ENCODE measurements at regions not wholly inside any gene's neighbourhood (a gene's known extent, or its start where the extent isn't known, plus 50 kb on each side); places are given as distances from the start of the nearest gene placed in this dataset.

DNA sequence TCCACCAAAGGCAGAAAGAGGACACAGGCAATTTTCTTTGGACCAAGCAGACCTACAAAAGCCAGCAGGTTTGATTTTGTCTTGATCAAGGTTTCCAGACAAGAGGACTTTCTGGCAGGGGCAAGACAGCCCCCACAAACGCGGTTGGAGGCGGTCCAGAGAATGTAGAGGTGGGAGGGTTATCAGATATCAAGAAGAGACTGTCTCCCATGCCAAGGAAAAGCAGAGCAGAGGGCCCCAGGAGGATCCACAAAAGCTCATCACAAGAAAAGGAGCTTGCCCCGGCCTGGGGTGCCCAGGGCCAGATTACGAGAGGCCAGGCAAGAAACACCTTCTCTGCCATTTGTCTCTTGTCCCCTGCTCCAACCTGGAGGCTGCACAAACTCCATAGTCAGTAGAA lies 538.9 kb downstream of the BNC2 start:
- Histone ChIP-seq H3K4me1 (ENCODE audit: low read length) (no peaks in the 10 kb centered on the region), H3K27me3 (replicated peaks; ENCODE audit: insufficient read depth, low read length) (no peaks in the 10 kb centered on the region), H3K9ac (ENCODE audit: low read length) (no peak overlapping the region), H3K4me2 (ENCODE audit: low read depth, low read length) (no peak overlapping the region), H3K9me3 (replicated peaks; ENCODE audit: insufficient read depth, low read length) (no peaks in the 10 kb centered on the region), H3K79me2 (ENCODE audit: low read length) (no peaks in the 10 kb centered on the region), H3K4me3 (ENCODE audit: low read length) (no peak overlapping the region), H3K27ac (ENCODE audit: low read length) (no peak overlapping the region), H3F3A (ENCODE audit: insufficient read depth, low read length) (no peaks in the 10 kb centered on the region), H3K9me2 (replicated peaks; ENCODE audit: insufficient read depth, low read length) (no peaks in the 10 kb centered on the region), H2AFZ (ENCODE audit: low read length) (no peak overlapping the region), H3K36me3 (replicated peaks; ENCODE audit: insufficient read depth, low read length) (no peaks in the 10 kb centered on the region), H4K20me1 (ENCODE audit: insufficient read depth, low read length) (no peaks in the 10 kb centered on the region)
- no peak for TF ChIP-seq EZH2phosphoT487 (IDR thresholded peaks at IDR 0.05; ENCODE audit: low read length)
- TF ChIP-seq, protein P1, sequence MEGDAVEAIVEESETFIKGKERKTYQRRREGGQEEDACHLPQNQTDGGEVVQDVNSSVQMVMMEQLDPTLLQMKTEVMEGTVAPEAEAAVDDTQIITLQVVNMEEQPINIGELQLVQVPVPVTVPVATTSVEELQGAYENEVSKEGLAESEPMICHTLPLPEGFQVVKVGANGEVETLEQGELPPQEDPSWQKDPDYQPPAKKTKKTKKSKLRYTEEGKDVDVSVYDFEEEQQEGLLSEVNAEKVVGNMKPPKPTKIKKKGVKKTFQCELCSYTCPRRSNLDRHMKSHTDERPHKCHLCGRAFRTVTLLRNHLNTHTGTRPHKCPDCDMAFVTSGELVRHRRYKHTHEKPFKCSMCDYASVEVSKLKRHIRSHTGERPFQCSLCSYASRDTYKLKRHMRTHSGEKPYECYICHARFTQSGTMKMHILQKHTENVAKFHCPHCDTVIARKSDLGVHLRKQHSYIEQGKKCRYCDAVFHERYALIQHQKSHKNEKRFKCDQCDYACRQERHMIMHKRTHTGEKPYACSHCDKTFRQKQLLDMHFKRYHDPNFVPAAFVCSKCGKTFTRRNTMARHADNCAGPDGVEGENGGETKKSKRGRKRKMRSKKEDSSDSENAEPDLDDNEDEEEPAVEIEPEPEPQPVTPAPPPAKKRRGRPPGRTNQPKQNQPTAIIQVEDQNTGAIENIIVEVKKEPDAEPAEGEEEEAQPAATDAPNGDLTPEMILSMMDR (IDR thresholded peaks at IDR 0.05; ENCODE audit: low read length) = no peak
- no peak for TF ChIP-seq EZH2 (optimal IDR thresholded peaks at IDR 0.05; ENCODE audit: low read depth, low read length)
- no peak for DNase-seq

DNA sequence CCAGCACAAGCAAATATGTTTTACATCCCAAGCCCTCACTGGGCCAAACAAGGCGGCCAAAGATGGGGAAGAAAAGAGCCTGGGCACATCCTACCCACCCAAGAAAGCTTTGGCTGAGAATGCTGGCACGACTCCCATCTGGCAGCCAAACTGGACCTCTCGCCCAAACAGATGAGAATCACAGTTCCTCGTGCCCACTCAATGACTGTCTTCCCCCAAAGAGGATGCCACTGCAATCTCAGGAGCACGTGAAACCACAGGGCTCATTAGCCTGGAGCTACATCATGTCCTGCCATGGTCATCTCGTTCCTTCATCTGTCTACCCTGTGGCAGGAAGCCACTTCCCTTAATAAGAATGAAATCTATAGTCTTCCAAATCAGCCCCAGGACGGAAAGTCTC lies 536.8 kb downstream of the BNC2 start:
- Histone ChIP-seq H3K27me3 (replicated peaks; ENCODE audit: insufficient read depth, low read length) (no peaks in the 10 kb centered on the region), H3K9ac (ENCODE audit: low read length) (no peak overlapping the region), H3K36me3 (replicated peaks; ENCODE audit: insufficient read depth, low read length) (no peaks in the 10 kb centered on the region), H3K27ac (ENCODE audit: low read length) (no peak overlapping the region), H3K9me3 (replicated peaks; ENCODE audit: insufficient read depth, low read length) (no peaks in the 10 kb centered on the region), H3K4me3 (ENCODE audit: low read length) (no peak overlapping the region), H3F3A (ENCODE audit: insufficient read depth, low read length) (no peaks in the 10 kb centered on the region), H3K9me2 (replicated peaks; ENCODE audit: insufficient read depth, low read length) (no peaks in the 10 kb centered on the region), H3K4me1 (ENCODE audit: low read length) (no peaks in the 10 kb centered on the region), H3K4me2 (ENCODE audit: low read depth, low read length) (no peak overlapping the region), H4K20me1 (ENCODE audit: insufficient read depth, low read length) (no peaks in the 10 kb centered on the region), H3K79me2 (ENCODE audit: low read length) (no peaks in the 10 kb centered on the region), H2AFZ (ENCODE audit: low read length) (no peak overlapping the region)
- DNase-seq = no peak
- no peak for TF ChIP-seq EZH2phosphoT487 (IDR thresholded peaks at IDR 0.05; ENCODE audit: low read length)
- TF ChIP-seq EZH2 (optimal IDR thresholded peaks at IDR 0.05; ENCODE audit: low read depth, low read length) = no peak
- TF ChIP-seq, protein P1 (IDR thresholded peaks at IDR 0.05; ENCODE audit: low read length) = no peak

DNA sequence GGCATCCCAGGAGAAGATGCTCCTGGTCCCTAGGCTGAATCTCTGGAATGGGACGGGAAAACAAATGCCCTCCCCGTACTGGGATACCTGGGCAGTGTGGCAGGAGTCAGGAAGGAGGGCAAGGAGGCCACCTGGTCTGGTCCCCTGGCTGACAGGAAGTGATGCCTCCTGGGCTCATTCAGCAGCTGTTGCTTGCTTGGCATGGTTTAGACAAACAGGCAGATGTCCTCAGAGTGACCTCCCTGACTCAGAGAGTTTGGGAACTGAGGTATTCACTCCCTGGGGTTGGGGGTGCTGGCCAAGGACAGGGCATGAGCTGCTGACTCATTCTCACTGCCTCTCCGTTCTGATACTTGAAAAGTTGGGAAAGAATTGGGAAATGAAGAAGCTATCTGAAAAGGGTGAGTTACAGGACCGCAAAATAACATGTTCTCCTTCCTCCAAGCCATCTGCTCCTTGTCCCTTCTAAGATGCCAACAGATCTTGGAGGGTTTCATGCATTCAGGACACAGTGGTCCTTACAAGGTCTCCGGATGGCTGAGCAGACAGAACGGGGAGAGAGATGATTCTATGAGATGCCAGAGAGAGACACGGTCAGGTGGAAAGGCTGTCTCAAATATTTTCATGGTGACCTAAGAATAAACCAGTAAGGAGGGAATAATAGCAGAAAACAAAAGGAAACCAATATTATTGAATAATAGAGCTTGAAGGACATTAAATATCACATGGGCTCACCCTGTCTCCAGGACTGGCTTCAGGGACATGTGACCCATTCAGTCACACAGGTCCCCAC lies 534.5 kb downstream of the BNC2 start:
- Histone ChIP-seq H3K9me3 (replicated peaks; ENCODE audit: insufficient read depth, low read length) (no peaks in the 10 kb centered on the region), H4K20me1 (ENCODE audit: insufficient read depth, low read length) (no peaks in the 10 kb centered on the region), H3K79me2 (ENCODE audit: low read length) (no peaks in the 10 kb centered on the region), H3K36me3 (replicated peaks; ENCODE audit: insufficient read depth, low read length) (no peaks in the 10 kb centered on the region), H3K27ac (ENCODE audit: low read length) (no peak overlapping the region), H3K27me3 (replicated peaks; ENCODE audit: insufficient read depth, low read length) (no peaks in the 10 kb centered on the region), H3K9me2 (replicated peaks; ENCODE audit: insufficient read depth, low read length) (no peaks in the 10 kb centered on the region), H3K4me3 (ENCODE audit: low read length) (no peak overlapping the region), H3K4me1 (ENCODE audit: low read length) (no peaks in the 10 kb centered on the region), H3K9ac (ENCODE audit: low read length) (no peak overlapping the region), H3K4me2 (ENCODE audit: low read depth, low read length) (no peak overlapping the region), H2AFZ (ENCODE audit: low read length) (no peak overlapping the region), H3F3A (ENCODE audit: insufficient read depth, low read length) (no peaks in the 10 kb centered on the region)
- peak; percentile 9 for DNase-seq
- no peak for TF ChIP-seq EZH2phosphoT487 (IDR thresholded peaks at IDR 0.05; ENCODE audit: low read length)
- no peak for TF ChIP-seq EZH2 (optimal IDR thresholded peaks at IDR 0.05; ENCODE audit: low read depth, low read length)
- TF ChIP-seq, protein P1 (IDR thresholded peaks at IDR 0.05; ENCODE audit: low read length) = no peak

All from MM.1S (cell line).